CD4-positive, alpha-beta T cell treated with Interleukin-12 subunit alpha and Interleukin-12 subunit beta, for 1 hour (primary cell): ENCODE measurements at regions not wholly inside any gene's neighbourhood (a gene's known extent, or its start where the extent isn't known, plus 50 kb on each side); places are given as distances from the start of the nearest gene placed in this dataset.

Source experiments
- DNase-seq: peaks from one replicate; pipeline ENCODE4 v3.0.0-alpha.2; 2020

DNA sequence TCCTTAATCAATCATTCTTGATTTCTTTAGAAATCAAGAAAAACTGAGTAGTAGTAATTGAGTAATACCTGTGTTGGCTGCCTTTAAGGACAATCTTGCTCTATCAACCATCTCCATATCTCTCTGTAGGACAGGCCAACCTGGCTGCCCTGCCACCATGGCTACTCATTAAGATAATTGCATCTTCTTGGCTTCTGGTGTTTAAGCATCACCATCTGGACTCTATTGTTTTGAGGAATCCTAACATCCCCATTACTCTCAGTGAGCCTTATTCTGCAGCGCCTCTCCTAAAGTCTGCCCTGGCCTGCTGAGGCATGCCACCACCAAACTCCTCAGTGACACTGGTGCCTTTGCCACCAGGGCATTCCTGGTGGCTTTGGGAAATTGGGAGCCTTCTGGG, 442.6 kb upstream of the ZNF507 start:
- DNase-seq: no peak

DNA sequence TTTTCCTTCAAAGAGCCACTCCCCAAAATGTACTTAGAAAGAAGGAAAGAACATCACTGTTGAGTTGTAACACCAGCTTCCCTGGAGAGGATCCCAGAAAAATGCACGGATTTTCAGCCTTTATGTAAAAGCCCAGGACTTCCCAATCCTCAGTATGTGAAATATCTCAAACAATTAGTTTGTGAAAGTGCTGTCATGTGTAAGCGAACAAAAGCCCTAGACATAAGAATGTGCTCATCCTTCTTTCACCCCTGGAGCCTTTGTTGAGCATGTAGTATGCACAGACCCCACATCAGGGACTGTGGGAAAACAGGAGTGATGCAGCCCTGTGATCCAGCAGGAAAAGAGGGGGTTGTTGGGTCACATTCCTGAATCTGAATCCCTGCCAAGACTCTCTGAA, 441.4 kb upstream of the ZNF507 start:
- no peak for DNase-seq

- no peak for DNase-seq
Measured at GRCh38 chr19:31906111-31906871, 439.1 kb upstream of the ZNF507 start.

GRCh38 chr19:31907661-31908060, 437.7 kb upstream of the ZNF507 start:
- DNase-seq: no peak

GRCh38 chr19:31908080-31908479, 437.3 kb upstream of the ZNF507 start:
- no peak for DNase-seq

- no peak for DNase-seq
Measured at GRCh38 chr19:31908496-31909225, 436.7 kb upstream of the ZNF507 start.

- DNase-seq: no peak
Measured at GRCh38 chr19:31910224-31910623, 435.2 kb upstream of the ZNF507 start.

DNA sequence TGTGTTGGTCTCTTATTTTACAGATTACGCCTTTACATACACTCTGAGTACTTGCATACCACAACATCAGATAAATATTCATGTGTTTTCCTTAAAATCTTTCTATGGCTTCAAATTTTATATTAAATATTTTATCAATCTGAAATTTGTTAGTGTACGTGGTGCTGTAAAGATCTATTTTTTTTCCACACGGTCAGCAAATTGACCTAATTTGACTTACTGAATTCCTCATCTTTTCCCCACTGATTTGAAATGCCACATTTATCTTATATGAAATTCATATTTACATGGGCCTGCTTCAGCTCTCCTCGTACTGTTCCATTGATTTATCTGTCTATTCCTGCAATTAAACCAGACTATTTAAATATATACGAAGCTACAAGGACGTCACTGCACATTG, 433.8 kb upstream of the ZNF507 start:
- DNase-seq: no peak

DNA sequence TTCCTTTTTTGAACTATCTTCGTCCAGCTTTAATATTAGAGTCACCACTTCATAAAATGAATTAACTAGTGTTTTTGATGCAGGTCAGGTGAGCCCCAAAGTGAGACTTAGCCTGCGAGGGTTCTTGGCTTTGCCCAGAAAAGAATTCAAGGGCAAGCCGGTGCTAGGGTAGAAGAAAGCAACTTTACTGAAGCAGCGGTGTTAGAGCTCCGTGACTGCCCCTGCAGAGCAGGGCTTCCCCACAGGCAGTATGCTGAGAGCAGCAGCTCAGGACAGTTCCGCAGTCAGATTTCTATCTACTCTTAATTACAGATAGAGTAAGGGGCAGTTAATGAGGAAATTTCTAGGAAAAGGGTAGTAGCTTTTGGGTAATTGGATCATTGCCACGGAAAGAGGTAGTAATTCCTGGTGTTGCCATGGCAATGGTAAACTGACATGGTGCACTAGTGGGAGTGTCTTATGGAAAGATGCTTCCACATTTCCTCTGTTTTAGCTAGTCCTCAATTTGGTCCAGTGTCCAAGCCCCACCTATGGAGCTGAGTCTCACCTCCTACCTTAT, 432.2 kb upstream of the ZNF507 start:
- DNase-seq: no peak

DNA sequence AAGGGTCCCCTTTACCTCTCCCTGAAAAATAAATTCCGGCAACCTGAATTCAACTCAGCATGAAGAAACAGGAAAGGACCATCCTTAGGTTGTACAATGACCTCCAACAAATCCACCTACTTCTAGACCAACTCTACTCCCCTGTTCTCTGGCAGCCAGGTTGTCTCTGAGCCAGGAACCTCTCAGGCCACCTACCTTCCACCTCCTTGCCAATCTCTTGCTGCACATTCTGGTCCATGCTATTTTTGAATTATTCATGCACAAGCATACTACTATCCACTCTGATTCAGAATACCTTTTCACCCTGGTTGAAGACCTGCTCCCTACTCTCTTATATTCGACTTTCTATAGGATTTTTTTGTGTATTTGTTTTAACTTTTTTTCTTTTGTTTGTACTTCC, 415.0 kb upstream of the ZNF507 start:
- no peak for DNase-seq

- DNase-seq: no peak
Measured at GRCh38 chr19:31937983-31938382, 407.4 kb upstream of the ZNF507 start.

DNA sequence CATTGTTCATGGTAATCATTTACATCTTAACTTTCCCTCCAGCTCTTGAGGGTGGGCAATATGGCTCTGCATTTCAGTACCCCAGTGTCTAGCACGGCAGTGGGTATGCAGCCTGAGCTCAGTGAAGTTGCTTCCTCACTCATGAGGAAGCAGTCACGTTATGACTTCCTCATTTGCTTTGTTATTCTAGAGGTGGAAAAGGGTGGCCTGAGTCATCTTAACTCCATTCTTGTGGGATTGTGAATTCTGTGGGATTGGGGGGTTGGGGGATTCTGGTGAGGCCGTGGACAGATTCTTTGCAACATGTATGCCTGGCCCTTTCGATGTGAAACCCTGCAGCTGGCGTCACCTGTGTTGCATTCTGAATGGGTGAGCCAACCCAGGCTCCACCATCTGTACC, 406.7 kb upstream of the ZNF507 start:
- DNase-seq: no peak

DNA sequence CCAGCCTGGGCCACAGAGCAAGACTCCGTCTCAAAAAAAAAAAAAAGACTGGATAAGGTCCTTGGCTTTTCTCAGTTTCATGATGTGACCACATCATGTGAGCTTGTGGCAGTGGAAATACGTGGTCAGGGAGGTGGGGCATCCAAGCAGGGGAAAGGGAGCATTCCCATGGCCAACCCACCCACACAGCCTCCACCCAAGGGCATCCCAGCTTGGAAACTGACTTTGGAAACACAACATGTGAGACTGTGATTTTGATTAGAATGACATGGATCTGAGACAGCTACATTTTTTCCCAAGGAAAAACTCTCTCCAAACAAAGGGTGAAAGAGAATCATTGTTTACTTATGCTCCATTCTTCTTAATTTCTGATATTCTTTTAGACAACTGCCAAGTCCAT, 405.0 kb upstream of the ZNF507 start:
- no peak for DNase-seq

GRCh38 chr19:31943191-31943661, 402.2 kb upstream of the ZNF507 start:
- DNase-seq: no peak

DNA sequence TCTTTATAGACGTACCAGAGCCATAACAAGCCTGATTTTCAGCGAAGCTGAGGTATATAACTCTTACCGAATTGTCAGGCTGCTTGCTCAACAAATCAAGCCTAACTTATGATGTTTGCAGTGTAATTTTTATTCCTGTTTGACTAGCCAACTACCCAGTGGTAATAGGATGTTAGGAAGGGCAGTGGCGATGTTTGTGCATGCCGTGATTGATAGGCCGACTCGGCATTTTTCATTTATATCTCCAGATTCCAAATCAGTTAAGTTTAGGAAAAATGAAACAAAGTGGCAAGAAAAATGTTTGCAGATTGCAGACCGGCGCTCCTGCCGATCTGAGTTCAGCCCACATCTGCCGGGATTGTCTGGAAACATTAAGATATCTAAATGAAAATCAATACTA, 401.6 kb upstream of the ZNF507 start:
- no peak for DNase-seq

- no peak for DNase-seq
Measured at GRCh38 chr19:31944326-31944725, 401.1 kb upstream of the ZNF507 start.

DNA sequence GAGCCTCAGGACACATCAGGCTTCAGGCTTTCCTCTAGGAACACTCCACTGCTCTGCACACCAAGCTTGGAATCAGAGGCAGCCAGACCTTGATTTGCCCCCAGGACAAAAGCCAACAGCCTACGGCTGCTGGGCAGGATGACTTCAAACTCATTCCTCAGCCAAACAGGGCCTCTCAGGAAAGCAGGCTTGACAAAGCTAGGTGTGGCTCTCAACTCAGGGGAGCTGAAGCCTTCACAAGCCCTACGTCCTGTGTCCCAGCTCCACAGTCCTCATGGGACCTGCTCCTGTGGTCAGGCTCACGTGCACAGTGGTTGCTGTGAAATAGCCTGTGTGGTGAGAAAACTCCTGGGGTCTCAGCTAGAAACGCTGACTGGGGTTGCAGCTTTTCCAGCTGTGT, 398.9 kb upstream of the ZNF507 start:
- no peak for DNase-seq

GRCh38 chr19:31947436-31948115, 397.8 kb upstream of the ZNF507 start:
- no peak for DNase-seq

DNA sequence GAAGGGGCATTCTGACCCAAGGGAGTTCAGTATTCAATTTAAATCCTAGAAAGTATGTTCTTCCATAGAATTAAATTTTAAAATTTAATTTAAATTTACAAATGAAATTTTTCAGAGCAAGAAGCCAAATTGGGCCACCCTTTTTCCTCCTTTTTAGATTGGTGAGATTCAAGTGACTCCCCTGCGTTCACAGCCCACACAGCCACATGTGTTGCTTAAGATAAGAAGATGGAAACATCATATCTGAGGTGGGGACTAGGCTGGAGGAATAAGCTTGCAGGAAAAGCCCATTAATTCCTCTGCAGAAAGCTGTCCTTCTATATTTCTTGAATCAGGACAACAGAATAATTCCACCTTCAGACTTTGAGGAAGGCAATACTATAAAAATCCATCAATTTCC, 392.7 kb upstream of the ZNF507 start:
- no peak for DNase-seq

DNA sequence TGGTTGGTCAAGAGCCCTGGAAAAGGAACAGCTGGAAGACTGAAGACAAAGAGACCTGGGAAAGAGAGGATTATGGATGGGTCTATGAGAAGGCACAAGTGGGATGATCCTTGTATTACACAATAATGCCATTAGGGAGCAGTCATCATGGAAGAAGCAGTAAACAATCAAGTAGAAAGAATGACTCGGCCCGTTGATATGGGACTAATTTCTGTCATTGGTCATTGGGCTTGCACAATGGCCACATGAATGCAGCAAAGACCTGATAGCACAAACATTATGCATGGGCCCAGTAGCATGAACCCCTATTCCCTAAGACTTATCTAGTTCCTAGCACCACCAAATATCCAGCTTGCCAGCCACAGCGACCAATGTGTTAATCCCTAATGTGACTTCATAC, 390.3 kb upstream of the ZNF507 start:
- no peak for DNase-seq

GRCh38 chr19:31955884-31956283, 389.5 kb upstream of the ZNF507 start:
- DNase-seq: no peak

DNA sequence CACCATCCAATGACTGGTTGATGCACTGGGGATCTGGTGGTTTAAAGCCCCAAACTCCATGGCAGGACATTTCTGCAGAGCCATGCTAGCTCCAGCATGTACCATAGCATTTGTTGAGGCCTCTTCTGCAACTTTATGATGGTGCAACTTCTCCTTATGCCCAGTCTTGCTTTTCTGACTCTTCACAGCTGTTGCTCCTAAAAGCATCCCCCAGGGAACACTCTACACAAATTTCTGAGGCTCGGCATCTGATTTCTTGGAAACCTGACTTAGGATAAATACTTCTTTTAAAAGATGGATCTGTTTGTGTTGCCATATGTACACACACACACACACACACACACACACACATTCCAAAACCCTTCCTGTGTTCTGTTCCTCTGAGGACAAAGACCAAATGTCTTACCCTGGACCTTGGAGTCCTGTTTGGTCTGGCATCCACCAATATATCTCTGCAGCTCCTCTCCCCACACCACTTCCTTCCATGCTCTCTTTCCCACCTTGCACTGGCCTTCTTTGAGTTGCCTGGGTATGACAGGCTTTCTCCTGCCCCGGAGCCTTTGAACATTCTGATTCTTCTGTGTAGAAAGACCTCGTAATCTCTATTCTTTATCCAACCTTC, 388.5 kb upstream of the ZNF507 start:
- no peak for DNase-seq

DNA sequence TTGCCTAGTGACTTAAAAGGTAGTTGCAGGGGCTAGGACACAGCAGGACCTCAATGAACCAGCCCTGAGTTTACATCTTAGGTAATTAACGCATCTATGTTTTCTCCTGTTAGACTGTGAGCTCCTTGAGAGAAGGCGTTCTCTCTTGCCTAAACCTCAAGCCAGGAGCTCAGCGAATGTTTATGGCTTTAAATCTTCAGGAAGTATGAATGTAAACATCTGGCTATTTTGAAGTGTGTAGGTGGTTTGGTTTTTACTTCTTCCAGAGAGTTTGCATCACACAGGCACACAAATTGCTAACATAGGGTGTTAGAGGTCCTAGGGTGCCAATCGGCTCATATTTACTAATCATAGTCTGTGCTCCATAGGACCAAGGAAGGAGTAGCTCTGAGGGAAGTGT, 387.7 kb upstream of the ZNF507 start:
- no peak for DNase-seq
